ENCODE measurements at regions not wholly inside any gene's neighbourhood (a gene's known extent, or its start where the extent isn't known, plus 50 kb on each side); places are given as distances from the start of the nearest gene placed in this dataset.

GRCh38 chr14:35456261-35456660, 51.7 kb upstream of the NFKBIA start:
- Mint-ChIP-seq H3K4me3 (no peak overlapping the region), H3K9me3 (no peaks in the 10 kb centered on the region), H3K27me3 (peaks cover 3% of the 10 kb centered on the region), H3K4me1 (no peaks in the 10 kb centered on the region), H3K27ac (no peak overlapping the region), H3K36me3 (ENCODE audit: low read depth) (no peaks in the 10 kb centered on the region)
- ATAC-seq (replicated peaks) = no peak

- H3K27ac Mint-ChIP-seq = no peak overlapping the region
- no peak for ATAC-seq (replicated peaks)
- H3K4me1 Mint-ChIP-seq = no peaks in the 10 kb centered on the region
- no peak overlapping the region for H3K4me3 Mint-ChIP-seq
- H3K27me3 Mint-ChIP-seq = peaks cover 3% of the 10 kb centered on the region
- H3K9me3 Mint-ChIP-seq = no peaks in the 10 kb centered on the region
- no peaks in the 10 kb centered on the region for H3K36me3 Mint-ChIP-seq (ENCODE audit: low read depth)
These were observed 53.9 kb upstream of the NFKBIA start for GRCh38 chr14:35458442-35458841.

- no peaks in the 10 kb centered on the region for H3K36me3 Mint-ChIP-seq (ENCODE audit: low read depth)
- no peaks in the 10 kb centered on the region for H3K4me1 Mint-ChIP-seq
- H3K27me3 Mint-ChIP-seq = peaks cover 4% of the 10 kb centered on the region
- H3K4me3 Mint-ChIP-seq = no peak overlapping the region
- H3K27ac Mint-ChIP-seq = no peak overlapping the region
- H3K9me3 Mint-ChIP-seq = no peaks in the 10 kb centered on the region
- no peak for ATAC-seq (replicated peaks)
These were observed 55.2 kb upstream of the NFKBIA start for GRCh38 chr14:35459776-35460175.

GRCh38 chr14:35470755-35471154, 63.2 kb upstream of the INSM2 start:
- H3K4me3 Mint-ChIP-seq = no peak overlapping the region
- H3K4me1 Mint-ChIP-seq = no peaks in the 10 kb centered on the region
- H3K9me3 Mint-ChIP-seq = peaks cover 3% of the 10 kb centered on the region
- no peaks in the 10 kb centered on the region for H3K36me3 Mint-ChIP-seq (ENCODE audit: low read depth)
- no peak for ATAC-seq (replicated peaks)
- no peak overlapping the region for H3K27ac Mint-ChIP-seq
- peaks cover 33% of the 10 kb centered on the region for H3K27me3 Mint-ChIP-seq

GRCh38 chr14:35471803-35472202, 62.2 kb upstream of the INSM2 start:
- Mint-ChIP-seq H3K4me3 (no peak overlapping the region), H3K9me3 (no peaks in the 10 kb centered on the region), H3K27ac (no peak overlapping the region), H3K36me3 (ENCODE audit: low read depth) (no peaks in the 10 kb centered on the region), H3K4me1 (no peaks in the 10 kb centered on the region), H3K27me3 (peaks cover 28% of the 10 kb centered on the region)
- no peak for ATAC-seq (replicated peaks)

- H3K9me3 Mint-ChIP-seq = no peaks in the 10 kb centered on the region
- H3K27ac Mint-ChIP-seq = no peak overlapping the region
- H3K27me3 Mint-ChIP-seq = peaks cover 28% of the 10 kb centered on the region
- H3K36me3 Mint-ChIP-seq (ENCODE audit: low read depth) = no peaks in the 10 kb centered on the region
- no peak for ATAC-seq (replicated peaks)
- no peaks in the 10 kb centered on the region for H3K4me1 Mint-ChIP-seq
- H3K4me3 Mint-ChIP-seq = no peak overlapping the region
These were observed 59.6 kb upstream of the INSM2 start for GRCh38 chr14:35474323-35474722.

- ATAC-seq (replicated peaks) = peak; percentile 95
- Mint-ChIP-seq H3K9me3 (peaks cover 4% of the 10 kb centered on the region), H3K27me3 (peaks cover 14% of the 10 kb centered on the region), H3K4me1 (peaks cover 5% of the 10 kb centered on the region), H3K4me3 (peak overlapping the region; percentile 14), H3K36me3 (ENCODE audit: low read depth) (no peaks in the 10 kb centered on the region), H3K27ac (no peak overlapping the region)
These were observed 53.7 kb upstream of the INSM2 start for GRCh38 chr14:35480119-35480769.

GRCh38 chr14:35482994-35483515, 50.9 kb upstream of the INSM2 start:
- peaks cover 4% of the 10 kb centered on the region for H3K9me3 Mint-ChIP-seq
- no peaks in the 10 kb centered on the region for H3K36me3 Mint-ChIP-seq (ENCODE audit: low read depth)
- no peak for ATAC-seq (replicated peaks)
- peaks cover 5% of the 10 kb centered on the region for H3K4me1 Mint-ChIP-seq
- H3K27me3 Mint-ChIP-seq = peaks cover 10% of the 10 kb centered on the region
- H3K27ac Mint-ChIP-seq = no peak overlapping the region
- H3K4me3 Mint-ChIP-seq = no peak overlapping the region

Measured in activated T-helper 17 cell treated with anti-CD3 and anti-CD28 coated beads, Interleukin-2, amount 50 U/mL, for 72 hours (primary cell).